Fibroblast of pulmonary artery (primary cell): ENCODE measurements at regions not wholly inside any gene's neighbourhood (a gene's known extent, or its start where the extent isn't known, plus 50 kb on each side); places are given as distances from the start of the nearest gene placed in this dataset.

ENCODE experiments used
- DNase-seq: peaks from one replicate; pipeline ENCODE4 v3.0.0-alpha.2; 2010; ENCODE audit warnings: low read depth
- H3K4me3 ChIP-seq: replicated peaks from 2 replicates; pipeline ENCODE4 v1.5.1; 2011; ENCODE audit warnings: low read depth, mild to moderate bottlenecking, control low read depth, low read length, moderate library complexity
- CTCF ChIP-seq: IDR thresholded peaks from 2 replicates; pipeline ENCODE4 v1.5.1; 2011; ENCODE audit warnings: mild to moderate bottlenecking, control low read depth, low read length, inconsistent platforms; ENCODE audit errors: missing control alignments

DNA sequence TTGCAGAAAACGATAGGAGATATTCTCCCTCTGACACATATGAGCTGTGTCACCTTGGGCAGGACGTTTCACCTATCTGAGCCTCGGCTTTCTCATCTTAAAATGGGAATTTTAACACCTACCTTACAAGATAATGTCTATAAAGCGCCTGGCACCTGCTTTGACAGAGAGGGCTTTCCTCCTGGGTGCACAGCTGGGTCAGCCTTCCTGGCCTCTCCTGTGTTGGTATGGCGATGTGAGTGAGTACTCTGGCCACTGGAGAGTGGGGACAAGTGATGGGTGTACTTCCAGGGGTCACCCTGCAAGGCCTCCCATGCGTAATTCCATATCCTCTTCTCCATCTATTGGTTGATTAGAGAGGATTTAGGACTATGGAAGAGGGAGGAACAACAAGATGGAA, 113.1 kb upstream of the SMIM23 start:
- DNase-seq, result no peak
- no peak overlapping the region for H3K4me3 ChIP-seq
- TF ChIP-seq CTCF, result no peak

- H3K4me3 ChIP-seq, result no peak overlapping the region
- DNase-seq, result no peak
- no peak for TF ChIP-seq CTCF
These were observed 112.3 kb upstream of the SMIM23 start for GRCh38 chr5:171673328-171673727.

GRCh38 chr5:171673840-171674239, 111.8 kb upstream of the SMIM23 start:
- no peak for DNase-seq
- H3K4me3 ChIP-seq, result no peak overlapping the region
- no peak for TF ChIP-seq CTCF

- no peak for DNase-seq
- no peak overlapping the region for H3K4me3 ChIP-seq
- no peak for TF ChIP-seq CTCF
These were observed 110.1 kb upstream of the SMIM23 start for GRCh38 chr5:171675511-171675910.

DNA sequence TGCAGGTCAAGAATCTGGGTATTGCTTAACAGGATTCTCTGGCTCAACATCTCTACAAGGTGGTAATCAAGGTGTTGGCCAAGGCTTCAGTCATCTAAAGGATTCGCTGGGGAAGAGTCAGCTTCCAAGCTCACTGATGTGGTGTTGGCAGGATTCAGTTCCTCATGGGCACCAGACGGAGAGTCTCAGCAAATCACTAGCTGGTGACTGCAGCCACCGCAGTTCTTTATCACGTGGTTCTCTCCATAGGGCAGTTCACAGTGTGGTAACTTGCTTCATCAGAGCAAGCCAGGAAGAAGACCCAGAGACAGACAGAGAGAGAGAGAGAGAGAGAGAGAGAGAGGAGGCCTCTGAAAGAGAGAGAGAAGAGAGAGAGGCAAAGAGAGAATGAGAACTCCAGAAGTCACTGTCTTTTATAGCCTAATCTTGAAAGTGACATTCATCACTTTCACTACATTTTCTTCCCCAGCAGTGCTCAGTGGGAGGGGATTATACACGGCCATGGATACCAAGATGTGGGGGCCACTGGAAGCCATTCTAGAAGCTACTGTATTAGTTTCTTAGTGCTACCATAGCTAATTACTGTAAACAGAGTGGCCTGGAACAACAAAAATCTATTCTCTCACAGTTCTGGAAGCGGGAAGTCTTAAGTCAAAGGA, 109.2 kb upstream of the SMIM23 start:
- DNase-seq, result no peak
- no peak for TF ChIP-seq CTCF
- H3K4me3 ChIP-seq, result no peak overlapping the region

- DNase-seq, result no peak
- no peak for TF ChIP-seq CTCF
- no peak overlapping the region for H3K4me3 ChIP-seq
These were observed 107.0 kb upstream of the SMIM23 start for GRCh38 chr5:171678646-171679045.

GRCh38 chr5:171680485-171680884, 105.1 kb upstream of the SMIM23 start:
- TF ChIP-seq CTCF, result no peak
- H3K4me3 ChIP-seq, result no peak overlapping the region
- no peak for DNase-seq
